Uterus (tissue), 3 donors: ENCODE measurements at regions not wholly inside any gene's neighbourhood (a gene's known extent, or its start where the extent isn't known, plus 50 kb on each side); places are given as distances from the start of the nearest gene placed in this dataset.

Source experiments
- DNase-seq, 2 donors: peaks; one replicate each; pipeline ENCODE4 v3.0.0-alpha.2; 2019 to 2020
- H3K27ac ChIP-seq, 2 donors: fragments of 200-600 bp; sonication (generic); 1 replicate in 1 of 2; 2 replicates in 1 of 2; pipeline ENCODE4 v1.5.1; 2016 to 2018
- H3K27me3 ChIP-seq, 2 donors: fragments of 200-600 bp; sonication (generic); one replicate each; pipeline ENCODE4 v1.5.1; 2018 to 2019; ENCODE audit warnings: control low read depth in 1 of 2
- H3K36me3 ChIP-seq, 2 donors: fragments of 200-600 bp; sonication (generic); one replicate each; pipeline ENCODE4 v1.5.1; 2019; ENCODE audit warnings: control low read depth in 1 of 2
- H3K4me1 ChIP-seq, 2 donors: fragments of 200-600 bp; sonication (generic); one replicate each; pipeline ENCODE4 v1.5.1; 2018 to 2019; ENCODE audit warnings: control low read depth in 1 of 2
- H3K4me3 ChIP-seq, 2 donors: fragments of 200-600 bp; sonication (generic); 1 replicate in 1 of 2; 2 replicates in 1 of 2; pipeline ENCODE4 v1.5.1; 2018 to 2019; ENCODE audit warnings: mild to moderate bottlenecking in 1 of 2
- H3K9me3 ChIP-seq, 2 donors: fragments of 200-600 bp; sonication (generic); one replicate each; pipeline ENCODE4 v1.5.1; 2019; ENCODE audit warnings: control low read depth in 1 of 2
- POLR2A ChIP-seq, 2 donors: fragments of 450-650 bp; IDR thresholded peaks; one replicate each; pipeline ENCODE4 v1.6.1; 2016; ENCODE audit warnings: antibody characterized with exemption in 2 of 2, mild to moderate bottlenecking in 1 of 2, moderate library complexity in 1 of 2
- intact Hi-C: fragments of 100-400 bp; cut with DNase I; formaldehyde crosslinking; loops from one replicate; pipeline ENCODE4 v1.15.1; 2023; ENCODE audit warnings: low total_unique reads
- TF ChIP-seq, protein P1 (sequence below), 4 experiments: fragments of 200-600 bp in 2 of 4; fragments of 450-650 bp in 2 of 4; sonication (generic) in 2 of 4; IDR thresholded peaks; one replicate each; pipeline ENCODE4 v1.5.1; 2016 to 2019; ENCODE audit warnings: antibody characterized with exemption in 4 of 4, mild to moderate bottlenecking in 2 of 4, moderate library complexity in 1 of 4
- donor health status: DM: yes; HTN: yes; CAD: no.

DNA sequence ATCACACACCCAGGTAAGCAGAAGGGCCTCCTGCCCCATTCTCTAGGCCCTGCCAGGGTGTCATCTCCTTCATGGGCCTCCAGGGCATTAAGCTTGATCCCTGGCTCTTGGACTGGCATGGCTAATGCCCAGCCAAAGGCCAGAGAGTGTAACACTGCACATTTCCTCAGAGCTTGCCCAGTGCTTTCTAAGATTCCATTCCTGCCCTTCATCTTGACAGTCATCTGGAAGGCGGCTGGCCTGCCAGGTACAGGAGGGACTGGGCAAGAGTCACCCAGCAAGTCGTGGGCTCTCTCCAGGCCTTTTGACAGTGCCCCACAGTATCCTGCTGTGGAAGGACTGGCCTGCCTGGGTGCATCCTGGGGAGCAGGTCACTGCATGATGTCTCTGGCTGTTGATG is 268.9 kb downstream of the HAUS1 start:
- Histone ChIP-seq H3K9me3 (no peaks in the 10 kb centered on the region), H3K4me1 (no peaks in the 10 kb centered on the region), H3K27ac (no peak overlapping the region), H3K36me3 (no peaks in the 10 kb centered on the region), H3K27me3 (no peaks in the 10 kb centered on the region), H3K4me3 (no peak overlapping the region)
- TF ChIP-seq, protein P1, sequence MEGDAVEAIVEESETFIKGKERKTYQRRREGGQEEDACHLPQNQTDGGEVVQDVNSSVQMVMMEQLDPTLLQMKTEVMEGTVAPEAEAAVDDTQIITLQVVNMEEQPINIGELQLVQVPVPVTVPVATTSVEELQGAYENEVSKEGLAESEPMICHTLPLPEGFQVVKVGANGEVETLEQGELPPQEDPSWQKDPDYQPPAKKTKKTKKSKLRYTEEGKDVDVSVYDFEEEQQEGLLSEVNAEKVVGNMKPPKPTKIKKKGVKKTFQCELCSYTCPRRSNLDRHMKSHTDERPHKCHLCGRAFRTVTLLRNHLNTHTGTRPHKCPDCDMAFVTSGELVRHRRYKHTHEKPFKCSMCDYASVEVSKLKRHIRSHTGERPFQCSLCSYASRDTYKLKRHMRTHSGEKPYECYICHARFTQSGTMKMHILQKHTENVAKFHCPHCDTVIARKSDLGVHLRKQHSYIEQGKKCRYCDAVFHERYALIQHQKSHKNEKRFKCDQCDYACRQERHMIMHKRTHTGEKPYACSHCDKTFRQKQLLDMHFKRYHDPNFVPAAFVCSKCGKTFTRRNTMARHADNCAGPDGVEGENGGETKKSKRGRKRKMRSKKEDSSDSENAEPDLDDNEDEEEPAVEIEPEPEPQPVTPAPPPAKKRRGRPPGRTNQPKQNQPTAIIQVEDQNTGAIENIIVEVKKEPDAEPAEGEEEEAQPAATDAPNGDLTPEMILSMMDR (IDR thresholded peaks at IDR 0.05): no peak
- no peak for TF ChIP-seq POLR2A (IDR thresholded peaks at IDR 0.05)
- DNase-seq: no peak
- intact Hi-C loops: no loop called here

DNA sequence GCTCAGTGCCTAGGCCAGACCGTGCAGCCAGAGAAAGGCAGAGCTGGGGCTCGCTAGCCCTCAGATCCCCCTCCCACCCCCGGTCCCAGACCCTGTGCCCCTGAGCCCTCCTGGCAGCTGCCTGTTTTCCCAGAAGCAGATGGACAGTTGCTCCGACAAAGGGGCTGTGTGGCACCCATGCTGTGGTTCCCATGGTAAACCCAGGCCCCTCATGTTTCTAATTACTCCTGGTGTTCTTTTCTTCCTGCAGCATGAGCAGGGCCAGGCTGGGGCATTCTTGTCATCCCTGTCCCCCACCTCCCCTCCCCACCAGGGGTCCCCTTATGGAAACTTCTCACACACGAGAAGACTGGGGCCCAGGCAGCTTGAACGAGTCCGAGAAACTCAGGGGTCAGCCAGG is 269.6 kb downstream of the HAUS1 start:
- no peak overlapping the region for H3K27ac ChIP-seq
- no peaks in the 10 kb centered on the region for H3K27me3 ChIP-seq
- no peaks in the 10 kb centered on the region for H3K9me3 ChIP-seq
- no peaks in the 10 kb centered on the region for H3K36me3 ChIP-seq
- DNase-seq: no peak
- no peaks in the 10 kb centered on the region for H3K4me1 ChIP-seq
- intact Hi-C loops: no loop called here
- no peak for TF ChIP-seq POLR2A (IDR thresholded peaks at IDR 0.05)
- TF ChIP-seq, protein P1 (IDR thresholded peaks at IDR 0.05): no peak
- H3K4me3 ChIP-seq: no peak overlapping the region

DNA sequence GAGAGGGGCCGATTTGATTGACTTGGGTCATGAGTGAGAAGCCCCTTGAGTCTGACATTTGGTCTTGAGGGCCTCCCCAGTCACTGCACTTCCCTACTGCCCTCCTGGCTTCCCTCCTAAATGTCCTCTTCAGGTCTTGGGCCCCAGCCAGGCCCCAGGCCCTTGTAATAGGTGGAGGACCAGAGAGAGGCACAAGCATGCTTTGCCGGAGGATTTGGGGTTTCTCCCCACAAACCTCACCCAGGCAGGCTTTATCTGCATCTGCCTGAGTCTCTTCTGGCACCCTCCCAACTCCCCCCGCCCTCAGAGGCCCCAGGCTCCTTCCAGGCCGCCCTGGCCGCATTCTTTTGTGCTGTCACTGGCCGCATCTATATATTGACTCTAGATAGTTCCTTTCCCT is 270.7 kb downstream of the HAUS1 start:
- intact Hi-C loops: no loop called here

DNA sequence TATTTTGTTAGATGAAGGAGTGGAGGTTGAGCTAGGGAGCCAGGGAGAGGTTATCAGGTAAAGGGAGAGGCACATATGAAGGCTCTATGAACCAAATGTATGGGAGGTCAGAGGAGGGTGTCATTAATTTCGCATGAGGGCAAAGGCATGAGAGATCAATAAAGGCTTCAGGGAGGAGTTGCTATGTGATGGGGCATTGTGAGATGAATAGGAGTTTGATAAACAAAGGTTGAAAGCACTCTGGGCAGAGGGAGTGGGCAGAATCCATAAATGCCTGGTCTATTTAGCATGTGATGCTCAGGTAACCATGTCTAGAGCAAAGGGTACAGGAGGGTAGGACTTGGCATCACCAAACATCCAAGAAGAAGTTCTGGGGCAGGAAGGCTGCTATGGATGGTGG is 273.4 kb downstream of the HAUS1 start:
- intact Hi-C loops: no loop called here
- Histone ChIP-seq H3K36me3 (no peaks in the 10 kb centered on the region), H3K27me3 (no peaks in the 10 kb centered on the region), H3K4me3 (no peak overlapping the region), H3K27ac (no peak overlapping the region), H3K9me3 (no peaks in the 10 kb centered on the region), H3K4me1 (no peaks in the 10 kb centered on the region)
- DNase-seq: no peak
- TF ChIP-seq, protein P1 (IDR thresholded peaks at IDR 0.05): no peak
- no peak for TF ChIP-seq POLR2A (IDR thresholded peaks at IDR 0.05)

More for the DNA sequence above, 270.7 kb downstream of the HAUS1 start:
- Histone ChIP-seq H3K27ac (no peak overlapping the region), H3K36me3 (no peaks in the 10 kb centered on the region), H3K27me3 (no peaks in the 10 kb centered on the region), H3K4me1 (no peaks in the 10 kb centered on the region), H3K9me3 (no peaks in the 10 kb centered on the region), H3K4me3 (no peak overlapping the region)
- TF ChIP-seq, protein P1 (IDR thresholded peaks at IDR 0.05): no peak
- TF ChIP-seq POLR2A (IDR thresholded peaks at IDR 0.05): no peak
- DNase-seq: no peak

DNA sequence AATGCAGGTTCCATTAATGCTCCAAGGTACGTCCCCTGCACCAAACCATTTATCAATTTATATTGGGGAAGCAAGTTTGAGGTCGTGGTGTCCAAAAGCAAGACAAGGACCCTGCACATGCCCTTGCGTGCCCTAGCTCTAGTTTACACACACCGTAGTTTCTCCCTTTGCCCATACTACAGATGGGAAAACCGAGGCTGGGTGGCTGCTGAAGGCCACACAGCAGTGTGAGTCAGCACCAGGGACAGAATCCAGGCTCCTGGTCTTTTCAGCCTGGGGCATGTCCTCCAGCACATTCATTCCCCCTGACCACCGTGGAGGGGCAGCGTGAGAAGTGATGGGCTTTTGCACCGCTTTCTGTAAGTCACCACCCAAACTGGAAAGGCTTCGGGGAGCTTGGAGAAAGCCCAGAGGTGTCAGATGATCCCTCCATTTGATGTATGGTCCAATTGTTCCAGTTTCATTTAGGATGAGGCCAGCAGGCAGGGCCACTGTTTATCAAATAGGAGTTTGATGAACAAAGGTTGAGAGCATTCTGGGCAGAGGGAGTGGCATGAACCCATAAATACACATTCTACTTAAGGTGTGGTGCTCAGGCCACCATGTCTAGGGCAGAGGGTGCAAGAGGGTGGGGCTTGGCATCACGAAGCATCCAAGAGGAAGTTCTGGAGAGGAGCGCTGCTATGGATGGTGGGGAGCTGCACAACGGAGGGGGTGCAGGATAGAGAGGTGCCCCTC is 274.1 kb downstream of the HAUS1 start:
- Histone ChIP-seq H3K27me3 (no peaks in the 10 kb centered on the region), H3K4me3 (no peak overlapping the region), H3K27ac (no peak overlapping the region), H3K9me3 (no peaks in the 10 kb centered on the region), H3K36me3 (no peaks in the 10 kb centered on the region), H3K4me1 (no peaks in the 10 kb centered on the region)
- intact Hi-C loops: no loop called here
- DNase-seq: no peak
- TF ChIP-seq, protein P1 (IDR thresholded peaks at IDR 0.05): no peak
- no peak for TF ChIP-seq POLR2A (IDR thresholded peaks at IDR 0.05)
